ENCODE measurements at regions not wholly inside any gene's neighbourhood (a gene's known extent, or its start where the extent isn't known, plus 50 kb on each side); places are given as distances from the start of the nearest gene placed in this dataset.

DNA sequence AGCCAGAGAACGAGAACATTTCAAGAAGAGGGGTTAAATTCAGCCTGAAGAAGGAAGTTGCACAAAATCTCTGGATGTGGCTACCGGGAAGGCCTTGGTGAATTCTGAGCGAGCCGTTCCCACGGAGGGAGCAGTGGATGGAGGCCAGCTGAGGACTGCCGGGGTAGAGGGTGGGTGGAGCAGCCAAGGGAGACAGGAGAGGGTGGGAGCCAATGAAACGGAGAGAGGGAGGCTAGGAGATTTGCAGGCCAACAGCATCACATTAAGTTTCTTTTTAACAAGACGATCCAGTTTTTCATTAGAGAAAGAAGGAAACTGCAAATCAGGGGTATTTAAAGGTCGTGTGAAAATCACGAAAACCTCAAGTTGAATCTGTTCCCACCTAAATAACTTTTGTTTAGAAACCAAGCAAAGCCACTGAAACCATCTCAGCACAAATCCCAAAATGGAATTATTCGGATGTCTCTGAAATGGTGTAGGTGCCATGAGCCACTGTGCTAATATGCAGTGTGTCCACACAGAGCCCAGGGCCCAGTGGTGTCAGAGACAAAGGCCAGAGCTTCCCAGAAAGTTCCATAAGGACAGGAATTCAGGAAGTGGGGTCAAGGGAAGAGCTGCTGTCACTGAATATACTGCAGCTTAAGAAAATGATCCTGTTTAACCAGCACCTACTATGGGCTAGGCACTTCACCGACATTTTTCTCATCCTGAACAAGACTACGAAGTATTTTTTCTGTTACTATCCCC is 59.7 kb upstream of the SLC35C1 start:
- no peak for TF ChIP-seq JUN (IDR thresholded peaks at IDR 0.05; ENCODE audit: low read depth, low read length)
- TF ChIP-seq RAD21 (IDR thresholded peaks at IDR 0.05 in 1 of 2, conservative IDR thresholded peaks at IDR 0.05 in 1 of 2; ENCODE audit: low read depth in 2 of 2, low read length in 2 of 2) = no peak
- TF ChIP-seq TAF7 (optimal IDR thresholded peaks at IDR 0.05; ENCODE audit: borderline replicate concordance, low read depth, low read length) = no peak
- TF ChIP-seq SP4 (IDR thresholded peaks at IDR 0.05; ENCODE audit: low read length) = no peak
- TF ChIP-seq POLR2AphosphoS5 (IDR thresholded peaks at IDR 0.05; ENCODE audit: low read depth, low read length) = no peak
- TF ChIP-seq, protein P1, sequence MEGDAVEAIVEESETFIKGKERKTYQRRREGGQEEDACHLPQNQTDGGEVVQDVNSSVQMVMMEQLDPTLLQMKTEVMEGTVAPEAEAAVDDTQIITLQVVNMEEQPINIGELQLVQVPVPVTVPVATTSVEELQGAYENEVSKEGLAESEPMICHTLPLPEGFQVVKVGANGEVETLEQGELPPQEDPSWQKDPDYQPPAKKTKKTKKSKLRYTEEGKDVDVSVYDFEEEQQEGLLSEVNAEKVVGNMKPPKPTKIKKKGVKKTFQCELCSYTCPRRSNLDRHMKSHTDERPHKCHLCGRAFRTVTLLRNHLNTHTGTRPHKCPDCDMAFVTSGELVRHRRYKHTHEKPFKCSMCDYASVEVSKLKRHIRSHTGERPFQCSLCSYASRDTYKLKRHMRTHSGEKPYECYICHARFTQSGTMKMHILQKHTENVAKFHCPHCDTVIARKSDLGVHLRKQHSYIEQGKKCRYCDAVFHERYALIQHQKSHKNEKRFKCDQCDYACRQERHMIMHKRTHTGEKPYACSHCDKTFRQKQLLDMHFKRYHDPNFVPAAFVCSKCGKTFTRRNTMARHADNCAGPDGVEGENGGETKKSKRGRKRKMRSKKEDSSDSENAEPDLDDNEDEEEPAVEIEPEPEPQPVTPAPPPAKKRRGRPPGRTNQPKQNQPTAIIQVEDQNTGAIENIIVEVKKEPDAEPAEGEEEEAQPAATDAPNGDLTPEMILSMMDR (IDR thresholded peaks at IDR 0.05; ENCODE audit: control extremely low read depth in 1 of 3, insufficient read depth in 1 of 3, low read depth in 1 of 3, low read length in 3 of 3) = no peak
- TF ChIP-seq POLR2A (IDR thresholded peaks at IDR 0.05; ENCODE audit: control extremely low read depth in 1 of 2, low read depth in 2 of 2, low read length in 2 of 2) = no peak
- TF ChIP-seq, protein P2, sequence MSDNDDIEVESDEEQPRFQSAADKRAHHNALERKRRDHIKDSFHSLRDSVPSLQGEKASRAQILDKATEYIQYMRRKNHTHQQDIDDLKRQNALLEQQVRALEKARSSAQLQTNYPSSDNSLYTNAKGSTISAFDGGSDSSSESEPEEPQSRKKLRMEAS (IDR thresholded peaks at IDR 0.05) = no peak
